DND-41 (cell line): ENCODE measurements at regions not wholly inside any gene's neighbourhood (a gene's known extent, or its start where the extent isn't known, plus 50 kb on each side); places are given as distances from the start of the nearest gene placed in this dataset.

Experiments
- ATAC-seq: fragments of 200-7000 bp; cut with Tn5 transposase; 3 replicates; pipeline ENCODE4 v1.9.1; 2021; ENCODE audit warnings: low read depth; ENCODE audit not compliant: insufficient read depth
- DNase-seq: peaks from one replicate; pipeline ENCODE4 v3.0.0-alpha.2; 2020
- H2AFZ ChIP-seq: 2 replicates; pipeline ENCODE4 v1.6.0; 2012; ENCODE audit warnings: low read depth, low read length
- H3K27ac ChIP-seq: 2 replicates; pipeline ENCODE4 v1.5.1; 2012; ENCODE audit warnings: low read length, inconsistent platforms
- H3K27me3 ChIP-seq: fragments of 200-600 bp; sonication (generic); 2 replicates; pipeline ENCODE4 v1.6.0; 2012; ENCODE audit warnings: low read length, mild to moderate bottlenecking, inconsistent platforms; ENCODE audit not compliant: insufficient read depth, poor library complexity
- H3K36me3 ChIP-seq: 2 replicates; pipeline ENCODE4 v1.5.1; 2012; ENCODE audit warnings: low read length, inconsistent platforms; ENCODE audit not compliant: insufficient read depth
- H3K4me1 ChIP-seq: 2 replicates; pipeline ENCODE4 v1.5.1; 2012; ENCODE audit warnings: mild to moderate bottlenecking, low read length; ENCODE audit not compliant: insufficient read depth
- H3K4me2 ChIP-seq: 2 replicates; pipeline ENCODE4 v1.6.0; 2012; ENCODE audit warnings: mild to moderate bottlenecking, moderate library complexity, low read length, inconsistent platforms; ENCODE audit not compliant: insufficient read depth
- H3K4me3 ChIP-seq, 2 experiments: fragments of 200-600 bp in 1 of 2; shearing (Covaris generic) in 1 of 2; 2 replicates each; pipeline ENCODE4 v1.5.1; 2012 to 2016; ENCODE audit warnings: inconsistent platforms in 2 of 2, low read length in 2 of 2, mild to moderate bottlenecking in 2 of 2, low read depth in 1 of 2, moderate library complexity in 1 of 2
- H3K79me2 ChIP-seq: 2 replicates; pipeline ENCODE4 v1.6.0; 2012; ENCODE audit warnings: low read length, inconsistent platforms; ENCODE audit not compliant: insufficient read depth
- H3K9ac ChIP-seq: 2 replicates; pipeline ENCODE4 v1.6.0; 2012; ENCODE audit warnings: low read depth, mild to moderate bottlenecking, inconsistent platforms, low read length, moderate library complexity
- H3K9me3 ChIP-seq: 2 replicates; pipeline ENCODE4 v1.5.1; 2012; ENCODE audit warnings: low read length, moderate library complexity, mild to moderate bottlenecking, inconsistent platforms; ENCODE audit not compliant: insufficient read depth, severe bottlenecking
- H4K20me1 ChIP-seq: 2 replicates; pipeline ENCODE4 v1.6.0; 2012; ENCODE audit warnings: low read length; ENCODE audit not compliant: insufficient read depth
- EZH2 ChIP-seq: IDR thresholded peaks from 3 replicates; pipeline ENCODE4 v1.6.1; 2012; ENCODE audit warnings: borderline replicate concordance, low read depth, mild to moderate bottlenecking, moderate library complexity, low read length, inconsistent platforms; ENCODE audit not compliant: severe bottlenecking
- TF ChIP-seq, protein P1 (sequence below): IDR thresholded peaks from 2 replicates; pipeline ENCODE4 v1.5.1; 2012; ENCODE audit warnings: borderline replicate concordance, low read length, moderate library complexity, mild to moderate bottlenecking; ENCODE audit not compliant: poor library complexity, severe bottlenecking; ENCODE audit errors: extremely low read depth

DNA sequence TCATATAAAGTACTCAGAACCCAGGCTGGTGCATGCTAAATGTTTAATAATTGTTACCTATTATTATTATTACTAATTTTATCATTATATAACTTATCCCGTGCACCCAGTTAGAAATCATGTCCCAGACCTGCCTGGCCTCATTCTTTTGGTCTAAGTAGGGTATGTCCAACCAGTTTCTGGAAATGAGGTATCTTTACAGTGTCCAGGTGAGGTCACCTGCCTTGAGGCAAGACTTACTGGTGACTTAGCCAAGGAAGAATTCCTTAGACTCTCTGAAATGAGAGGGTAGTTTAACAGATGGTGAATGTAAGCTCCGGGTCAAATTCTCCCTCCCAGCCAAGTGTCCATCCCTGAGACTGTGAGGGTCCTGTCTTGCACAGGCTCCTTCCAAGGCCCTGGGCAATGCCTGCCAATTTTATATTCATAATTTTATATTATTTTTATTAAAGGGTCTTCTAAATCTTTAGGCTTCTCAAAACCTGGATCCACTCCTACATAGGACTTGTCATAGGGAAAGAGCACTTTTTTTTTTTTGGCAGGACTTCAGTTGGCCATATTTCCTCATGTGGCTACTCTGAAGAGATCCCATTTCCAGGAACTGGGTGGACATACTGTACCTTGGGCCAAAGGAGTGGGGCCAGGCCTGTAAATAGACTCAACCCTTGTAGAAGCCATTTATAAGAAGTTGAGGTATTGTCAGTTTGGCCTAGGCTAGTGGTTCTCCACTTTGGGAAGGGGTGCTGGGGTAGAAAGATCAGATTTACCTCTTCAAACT is 96.7 kb upstream of the KCNA3 start:
- H3K27ac ChIP-seq = no peak overlapping the region
- H3K4me3 ChIP-seq = no peak overlapping the region
- TF ChIP-seq EZH2 = no peak
- TF ChIP-seq, protein P1, sequence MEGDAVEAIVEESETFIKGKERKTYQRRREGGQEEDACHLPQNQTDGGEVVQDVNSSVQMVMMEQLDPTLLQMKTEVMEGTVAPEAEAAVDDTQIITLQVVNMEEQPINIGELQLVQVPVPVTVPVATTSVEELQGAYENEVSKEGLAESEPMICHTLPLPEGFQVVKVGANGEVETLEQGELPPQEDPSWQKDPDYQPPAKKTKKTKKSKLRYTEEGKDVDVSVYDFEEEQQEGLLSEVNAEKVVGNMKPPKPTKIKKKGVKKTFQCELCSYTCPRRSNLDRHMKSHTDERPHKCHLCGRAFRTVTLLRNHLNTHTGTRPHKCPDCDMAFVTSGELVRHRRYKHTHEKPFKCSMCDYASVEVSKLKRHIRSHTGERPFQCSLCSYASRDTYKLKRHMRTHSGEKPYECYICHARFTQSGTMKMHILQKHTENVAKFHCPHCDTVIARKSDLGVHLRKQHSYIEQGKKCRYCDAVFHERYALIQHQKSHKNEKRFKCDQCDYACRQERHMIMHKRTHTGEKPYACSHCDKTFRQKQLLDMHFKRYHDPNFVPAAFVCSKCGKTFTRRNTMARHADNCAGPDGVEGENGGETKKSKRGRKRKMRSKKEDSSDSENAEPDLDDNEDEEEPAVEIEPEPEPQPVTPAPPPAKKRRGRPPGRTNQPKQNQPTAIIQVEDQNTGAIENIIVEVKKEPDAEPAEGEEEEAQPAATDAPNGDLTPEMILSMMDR = no peak
- no peaks in the 10 kb centered on the region for H3K79me2 ChIP-seq
- H3K27me3 ChIP-seq = no peaks in the 10 kb centered on the region
- H3K9me3 ChIP-seq = no peaks in the 10 kb centered on the region
- H4K20me1 ChIP-seq = no peaks in the 10 kb centered on the region
- H3K36me3 ChIP-seq = no peaks in the 10 kb centered on the region
- no peaks in the 10 kb centered on the region; the same call in 1 of the 2 replicates for H3K4me1 ChIP-seq
- H3K9ac ChIP-seq = no peak overlapping the region
- H3K4me2 ChIP-seq = no peak overlapping the region
- ATAC-seq (no peak), DNase-seq (no peak)
- no peak overlapping the region for H2AFZ ChIP-seq

DNA sequence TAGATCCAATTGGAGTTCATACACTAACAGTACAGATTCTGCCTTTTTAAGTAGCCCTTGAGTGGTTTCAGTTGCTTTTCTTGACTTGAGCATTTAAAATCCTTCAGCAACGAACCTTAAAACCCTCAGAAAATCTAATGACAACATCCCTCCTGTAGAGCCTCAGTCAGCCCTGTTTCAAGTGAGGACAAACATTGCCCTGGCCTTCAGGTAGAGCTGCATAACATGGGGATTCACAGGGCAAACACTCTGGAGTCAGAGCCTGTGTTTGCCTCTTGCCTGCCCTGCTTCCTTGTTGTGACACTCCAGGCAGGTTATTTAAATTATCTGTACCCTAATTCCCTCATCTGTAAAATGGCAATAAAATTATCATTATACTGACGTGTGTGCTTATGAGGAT is 96.1 kb upstream of the KCNA3 start:
- no peak overlapping the region for H3K4me3 ChIP-seq
- ATAC-seq (no peak), DNase-seq (no peak)
- TF ChIP-seq EZH2 = no peak
- TF ChIP-seq, protein P1 = no peak
- no peaks in the 10 kb centered on the region for H4K20me1 ChIP-seq
- H3K27ac ChIP-seq = no peak overlapping the region
- no peak overlapping the region for H3K4me2 ChIP-seq
- H3K9me3 ChIP-seq = no peaks in the 10 kb centered on the region
- no peak overlapping the region for H2AFZ ChIP-seq
- no peaks in the 10 kb centered on the region for H3K79me2 ChIP-seq
- no peak overlapping the region for H3K9ac ChIP-seq
- no peaks in the 10 kb centered on the region for H3K36me3 ChIP-seq
- peaks cover 2% of the 10 kb centered on the region for H3K4me1 ChIP-seq
- H3K27me3 ChIP-seq = no peaks in the 10 kb centered on the region

DNA sequence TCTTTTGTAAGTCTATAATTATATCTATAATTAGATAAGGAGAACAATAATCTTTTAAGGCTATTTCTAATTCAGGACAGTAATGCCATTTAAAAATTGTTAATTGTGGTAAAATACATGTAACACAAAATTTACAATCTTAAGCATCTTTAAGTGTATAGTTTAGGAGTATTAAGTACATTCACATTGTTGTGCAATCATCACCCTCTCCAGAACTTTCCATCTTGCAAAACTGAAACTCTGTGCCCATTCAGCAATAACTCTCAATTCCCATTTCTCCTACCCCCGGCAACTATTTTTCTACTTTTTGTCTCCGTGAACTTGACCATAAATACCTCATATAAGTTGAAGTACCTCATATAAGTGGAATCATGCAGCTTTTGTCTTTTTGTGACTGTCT is 93.9 kb upstream of the KCNA3 start:
- no peak overlapping the region for H2AFZ ChIP-seq
- ATAC-seq (no peak), DNase-seq (no peak)
- no peak overlapping the region for H3K4me2 ChIP-seq
- no peak overlapping the region for H3K27ac ChIP-seq
- peaks cover 5% of the 10 kb centered on the region for H3K4me1 ChIP-seq
- H3K9me3 ChIP-seq = no peaks in the 10 kb centered on the region
- H4K20me1 ChIP-seq = no peaks in the 10 kb centered on the region
- TF ChIP-seq EZH2 = no peak
- TF ChIP-seq, protein P1 = no peak
- no peak overlapping the region for H3K4me3 ChIP-seq
- H3K36me3 ChIP-seq = no peaks in the 10 kb centered on the region
- H3K9ac ChIP-seq = no peak overlapping the region
- no peaks in the 10 kb centered on the region for H3K79me2 ChIP-seq
- peaks cover 10% of the 10 kb centered on the region for H3K27me3 ChIP-seq

DNA sequence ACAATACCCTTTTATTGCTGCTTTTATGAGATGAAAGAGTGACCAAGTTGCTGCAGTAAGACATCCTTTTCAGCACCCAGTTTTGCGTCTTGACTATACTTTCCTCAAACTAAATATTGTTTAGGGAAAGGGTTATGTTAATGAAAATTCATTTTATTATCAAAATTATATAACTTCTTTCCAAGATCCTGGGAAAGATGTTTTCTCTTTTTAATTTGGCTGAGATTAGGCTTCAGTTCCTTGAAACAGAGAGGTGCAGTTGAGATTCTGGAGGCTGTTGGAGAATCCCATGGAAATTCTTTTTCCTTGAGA is 91.6 kb upstream of the KCNA3 start:
- no peak overlapping the region for H3K27ac ChIP-seq
- H3K9ac ChIP-seq = no peak overlapping the region
- no peaks in the 10 kb centered on the region for H3K79me2 ChIP-seq
- no peak for TF ChIP-seq EZH2
- TF ChIP-seq, protein P1 = no peak
- no peak for ATAC-seq
- H3K4me3 ChIP-seq = no peak overlapping the region
- DNase-seq = no peak
- H3K4me2 ChIP-seq = no peak overlapping the region
- no peak overlapping the region for H2AFZ ChIP-seq
- no peaks in the 10 kb centered on the region for H4K20me1 ChIP-seq
- no peaks in the 10 kb centered on the region for H3K9me3 ChIP-seq
- peaks cover 16% of the 10 kb centered on the region for H3K27me3 ChIP-seq
- H3K36me3 ChIP-seq = no peaks in the 10 kb centered on the region
- peaks cover 5% of the 10 kb centered on the region; the same call in 1 of the 2 replicates for H3K4me1 ChIP-seq
